SU-DHL-6 (cell line): ENCODE measurements at regions not wholly inside any gene's neighbourhood (a gene's known extent, or its start where the extent isn't known, plus 50 kb on each side); places are given as distances from the start of the nearest gene placed in this dataset.

Source experiments
- H2AFZ ChIP-seq: fragments of 200-600 bp; sonication (generic); 2 replicates; pipeline ENCODE4 v1.6.1; 2014; ENCODE audit warnings: low read depth, mild to moderate bottlenecking, moderate library complexity, mixed read lengths, antibody characterized with exemption, low read length; ENCODE audit not compliant: severe bottlenecking
- H3F3A ChIP-seq: fragments of 200-600 bp; shearing (Covaris generic); 2 replicates; pipeline ENCODE4 v1.6.0; 2016; ENCODE audit warnings: antibody characterized with exemption, mild to moderate bottlenecking; ENCODE audit not compliant: insufficient read depth
- H3K27ac ChIP-seq: fragments of 200-600 bp; sonication (generic); 2 replicates; pipeline ENCODE4 v1.5.1; 2016; ENCODE audit warnings: low read depth, mild to moderate bottlenecking, low read length, moderate library complexity, mixed read lengths
- H3K27me3 ChIP-seq: fragments of 200-600 bp; sonication (generic), shearing (Covaris generic); 2 replicates; pipeline ENCODE4 v1.6.0; 2014; ENCODE audit warnings: mild to moderate bottlenecking, low read length
- H3K36me3 ChIP-seq: fragments of 200-600 bp; sonication (generic); 2 replicates; pipeline ENCODE4 v1.6.1; 2014; ENCODE audit warnings: mild to moderate bottlenecking, low read length, mixed read lengths
- H3K4me2 ChIP-seq: fragments of 300-600, 200-600 bp; shearing (Covaris generic), sonication (generic); 2 replicates; pipeline ENCODE4 v1.6.0; 2014; ENCODE audit warnings: low read length, low read depth, mild to moderate bottlenecking; ENCODE audit not compliant: poor library complexity, severe bottlenecking
- H3K4me3 ChIP-seq: fragments of 200-600 bp; sonication (generic); 2 replicates; pipeline ENCODE4 v1.5.1; 2014; ENCODE audit warnings: antibody characterized with exemption, low read length, mild to moderate bottlenecking, mixed read lengths; ENCODE audit not compliant: insufficient read depth, poor library complexity, severe bottlenecking
- H3K79me2 ChIP-seq: fragments of 200-600 bp; sonication (generic); 2 replicates; pipeline ENCODE4 v1.6.1; 2014; ENCODE audit warnings: mild to moderate bottlenecking, low read length, moderate library complexity; ENCODE audit not compliant: insufficient read depth
- H3K9ac ChIP-seq: fragments of 200-600 bp; sonication (generic); 2 replicates; pipeline ENCODE4 v1.7.0; 2014; ENCODE audit warnings: mild to moderate bottlenecking, low read length
- H3K9me2 ChIP-seq: fragments of 200-600 bp; sonication (generic); replicated peaks from 2 replicates; pipeline ENCODE4 v1.6.1; 2014; ENCODE audit warnings: low read length; ENCODE audit not compliant: insufficient read depth
- H3K9me3 ChIP-seq: fragments of 200-600 bp; sonication (generic); 2 replicates; pipeline ENCODE4 v1.6.1; 2014; ENCODE audit warnings: low read length, mixed read lengths; ENCODE audit not compliant: insufficient read depth
- H4K20me1 ChIP-seq: fragments of 200-600 bp; sonication (generic); 2 replicates; pipeline ENCODE4 v1.6.1; 2014; ENCODE audit warnings: low read depth, mild to moderate bottlenecking, antibody characterized with exemption, low read length, moderate library complexity, mixed read lengths
- CTCF ChIP-seq: fragments of 200-600 bp; sonication (generic); IDR thresholded peaks from one replicate; pipeline ENCODE4 v1.5.1; 2017; ENCODE audit warnings: antibody characterized with exemption, mild to moderate bottlenecking, low read length, moderate library complexity; ENCODE audit not compliant: insufficient read depth, poor library complexity, severe bottlenecking
- EZH2phosphoT487 ChIP-seq: fragments of 200-600 bp; sonication (generic), shearing (Covaris generic); conservative IDR thresholded peaks from 2 replicates; pipeline ENCODE4 v1.6.1; 2018; ENCODE audit warnings: mild to moderate bottlenecking, antibody characterized with exemption, low read length, moderate library complexity, mixed read lengths

- no peaks in the 10 kb centered on the region for H3K9me3 ChIP-seq
Observed at GRCh38 chr13:22563272-22563671, 617.5 kb upstream of the SGCG start.

GRCh38 chr13:22569811-22570210 is 611.0 kb upstream of the SGCG start:
- Histone ChIP-seq H3K27me3 (no peaks in the 10 kb centered on the region), H3K27ac (no peak overlapping the region), H3K9me3 (no peaks in the 10 kb centered on the region), H2AFZ (no peak overlapping the region), H3K4me3 (no peak overlapping the region), H4K20me1 (no peaks in the 10 kb centered on the region), H3K36me3 (no peaks in the 10 kb centered on the region), H3K9me2 (no peaks in the 10 kb centered on the region), H3F3A (no peaks in the 10 kb centered on the region), H3K9ac (no peak overlapping the region), H3K79me2 (no peaks in the 10 kb centered on the region), H3K4me2 (no peak overlapping the region)
- TF ChIP-seq CTCF (no peak), EZH2phosphoT487 (no peak)

More at GRCh38 chr13:22563272-22563671, 617.5 kb upstream of the SGCG start:
- Histone ChIP-seq H3K4me3 (no peak overlapping the region), H3F3A (no peaks in the 10 kb centered on the region), H3K9me2 (no peaks in the 10 kb centered on the region), H3K9ac (no peak overlapping the region), H3K79me2 (no peaks in the 10 kb centered on the region), H3K36me3 (no peaks in the 10 kb centered on the region), H2AFZ (no peak overlapping the region), H4K20me1 (no peaks in the 10 kb centered on the region), H3K27ac (no peak overlapping the region), H3K27me3 (no peaks in the 10 kb centered on the region), H3K4me2 (no peak overlapping the region)
- TF ChIP-seq EZH2phosphoT487 (no peak), CTCF (no peak)

GRCh38 chr13:22589880-22590279 is 590.9 kb upstream of the SGCG start:
- Histone ChIP-seq H3K4me3 (no peak overlapping the region), H3K27me3 (no peaks in the 10 kb centered on the region), H3K79me2 (no peaks in the 10 kb centered on the region), H4K20me1 (no peaks in the 10 kb centered on the region), H2AFZ (no peak overlapping the region), H3K9me3 (no peaks in the 10 kb centered on the region), H3K27ac (no peak overlapping the region), H3K4me2 (no peak overlapping the region), H3K9me2 (no peaks in the 10 kb centered on the region), H3K9ac (no peak overlapping the region), H3F3A (no peaks in the 10 kb centered on the region), H3K36me3 (no peaks in the 10 kb centered on the region)
- no peak for TF ChIP-seq EZH2phosphoT487

GRCh38 chr13:22592515-22592914 is 588.3 kb upstream of the SGCG start:
- no peak for TF ChIP-seq EZH2phosphoT487
- TF ChIP-seq CTCF = no peak
- Histone ChIP-seq H3K36me3 (no peaks in the 10 kb centered on the region), H3K4me3 (no peak overlapping the region), H3K27me3 (no peaks in the 10 kb centered on the region), H3F3A (no peaks in the 10 kb centered on the region), H3K9me2 (no peaks in the 10 kb centered on the region), H3K9ac (no peak overlapping the region), H3K4me2 (no peak overlapping the region), H3K9me3 (no peaks in the 10 kb centered on the region), H4K20me1 (no peaks in the 10 kb centered on the region), H3K79me2 (no peaks in the 10 kb centered on the region), H3K27ac (no peak overlapping the region), H2AFZ (no peak overlapping the region)
